ENCODE measurements at regions not wholly inside any gene's neighbourhood (a gene's known extent, or its start where the extent isn't known, plus 50 kb on each side); places are given as distances from the start of the nearest gene placed in this dataset.

DNA sequence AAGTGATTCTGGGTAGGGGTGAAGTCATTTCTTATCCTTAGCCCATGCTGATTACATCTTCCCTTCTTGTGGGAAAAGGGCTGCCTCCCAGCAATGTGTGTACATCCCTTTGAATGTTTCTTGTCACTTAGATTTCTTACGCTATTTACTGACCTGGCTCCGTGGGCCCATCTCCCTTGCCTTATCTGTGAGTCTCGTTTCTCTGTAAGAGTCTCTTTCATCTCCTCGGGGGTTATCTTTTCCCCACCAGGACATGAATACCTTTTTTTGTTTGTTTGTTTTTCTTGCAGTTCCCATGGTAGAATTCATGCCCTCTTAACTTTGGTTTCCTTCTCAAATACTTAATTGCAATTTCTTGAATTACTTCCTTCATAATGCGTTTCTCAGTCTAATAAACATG lies 107.7 kb downstream of the BAMBI start:
- no peak for DNase-seq

DNA sequence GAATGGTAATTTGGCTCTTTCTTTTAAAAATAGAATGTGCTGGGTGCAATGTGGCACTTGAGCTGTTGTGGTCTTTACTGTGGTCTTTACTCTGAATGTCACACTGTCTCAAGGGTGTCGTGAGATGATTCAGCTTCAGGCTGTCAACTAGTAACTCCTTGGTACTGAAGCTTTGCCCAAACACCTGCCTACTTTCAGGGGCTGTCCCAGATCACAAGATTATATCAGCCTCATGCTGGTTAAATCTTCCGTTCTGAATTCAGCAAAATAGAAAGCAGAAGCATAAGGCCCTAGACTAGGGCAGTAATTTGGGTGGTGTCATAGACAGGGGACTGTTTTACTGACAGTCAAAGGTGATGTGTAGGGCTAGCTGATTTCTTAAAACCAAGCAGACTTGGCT lies 110.9 kb downstream of the BAMBI start:
- no peak for DNase-seq

DNA sequence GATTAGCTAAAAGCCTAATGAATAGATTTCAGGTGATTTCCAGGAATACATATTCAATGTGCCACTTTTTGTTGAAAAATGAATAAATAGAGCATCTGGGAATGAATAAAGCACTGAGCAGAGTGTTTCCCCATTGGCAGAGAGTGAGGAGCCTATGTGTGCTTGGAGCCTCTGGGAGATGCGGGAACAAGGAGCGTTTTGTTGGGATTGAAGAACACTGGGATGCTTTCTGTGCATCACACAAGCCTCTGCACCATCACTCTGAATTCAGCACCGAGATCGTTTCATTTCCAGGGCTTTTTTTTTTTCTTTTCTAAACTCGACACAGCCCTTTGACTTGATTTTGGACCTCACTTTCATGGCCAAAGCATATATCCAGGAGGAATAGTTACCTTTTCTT lies 111.4 kb downstream of the BAMBI start:
- no peak for DNase-seq

DNA sequence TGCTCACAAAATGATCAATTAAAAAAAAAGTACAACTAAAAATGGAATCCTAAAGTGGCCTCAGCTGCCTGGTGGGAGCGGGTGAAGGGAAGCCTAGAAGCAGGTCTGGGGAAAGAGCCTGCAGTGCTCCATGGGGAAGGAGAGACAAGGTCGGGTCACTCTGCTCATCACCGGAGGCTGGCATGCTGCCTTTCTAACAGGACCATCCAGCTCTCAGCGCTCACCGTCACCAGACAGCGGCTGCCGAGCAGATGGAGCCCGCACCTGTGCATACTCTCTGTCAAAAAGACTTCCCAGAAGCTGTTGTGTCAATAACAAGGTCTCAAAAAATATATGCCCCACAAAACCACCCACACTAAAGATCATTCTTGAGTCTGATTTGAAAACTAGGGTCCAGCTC lies 112.8 kb downstream of the BAMBI start:
- DNase-seq: no peak

DNA sequence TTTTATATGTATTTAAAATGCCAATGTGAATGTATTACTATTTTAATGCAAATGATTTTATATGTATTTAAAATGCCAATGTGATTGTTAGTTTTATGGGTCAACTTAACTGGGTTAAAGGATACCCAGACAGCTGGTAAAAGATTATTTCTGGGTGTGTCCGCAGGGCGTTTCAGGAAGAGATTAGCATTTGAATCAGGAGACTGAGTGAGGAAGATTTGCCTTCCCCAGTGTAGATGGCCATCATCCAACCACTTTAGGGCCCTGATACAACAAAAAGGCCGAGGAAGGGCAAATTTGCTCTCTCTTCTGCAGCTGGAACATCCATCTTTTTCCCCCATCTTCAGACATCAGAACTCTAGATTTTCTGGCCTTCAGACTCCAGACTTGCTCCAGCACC lies 116.2 kb downstream of the BAMBI start:
- DNase-seq: no peak

DNA sequence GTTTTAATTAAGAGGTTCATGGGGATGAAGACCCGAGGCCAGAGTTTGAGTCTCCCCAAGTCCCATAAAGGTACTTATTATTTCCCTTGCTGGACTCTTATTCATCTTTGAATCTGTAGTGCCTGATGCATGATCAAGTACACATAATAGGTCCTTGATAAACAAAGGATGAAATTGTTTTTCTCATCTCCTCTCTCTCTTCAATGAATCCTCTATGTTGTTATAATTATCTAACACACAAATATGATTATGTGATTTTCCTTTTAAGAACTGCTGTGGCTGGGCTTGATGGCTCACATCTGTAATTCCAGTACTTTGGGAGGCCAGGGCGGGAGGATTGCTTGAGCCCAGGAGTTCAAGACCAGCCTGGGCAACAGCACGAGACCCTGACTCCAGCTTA lies 117.7 kb downstream of the BAMBI start:
- no peak for DNase-seq

DNA sequence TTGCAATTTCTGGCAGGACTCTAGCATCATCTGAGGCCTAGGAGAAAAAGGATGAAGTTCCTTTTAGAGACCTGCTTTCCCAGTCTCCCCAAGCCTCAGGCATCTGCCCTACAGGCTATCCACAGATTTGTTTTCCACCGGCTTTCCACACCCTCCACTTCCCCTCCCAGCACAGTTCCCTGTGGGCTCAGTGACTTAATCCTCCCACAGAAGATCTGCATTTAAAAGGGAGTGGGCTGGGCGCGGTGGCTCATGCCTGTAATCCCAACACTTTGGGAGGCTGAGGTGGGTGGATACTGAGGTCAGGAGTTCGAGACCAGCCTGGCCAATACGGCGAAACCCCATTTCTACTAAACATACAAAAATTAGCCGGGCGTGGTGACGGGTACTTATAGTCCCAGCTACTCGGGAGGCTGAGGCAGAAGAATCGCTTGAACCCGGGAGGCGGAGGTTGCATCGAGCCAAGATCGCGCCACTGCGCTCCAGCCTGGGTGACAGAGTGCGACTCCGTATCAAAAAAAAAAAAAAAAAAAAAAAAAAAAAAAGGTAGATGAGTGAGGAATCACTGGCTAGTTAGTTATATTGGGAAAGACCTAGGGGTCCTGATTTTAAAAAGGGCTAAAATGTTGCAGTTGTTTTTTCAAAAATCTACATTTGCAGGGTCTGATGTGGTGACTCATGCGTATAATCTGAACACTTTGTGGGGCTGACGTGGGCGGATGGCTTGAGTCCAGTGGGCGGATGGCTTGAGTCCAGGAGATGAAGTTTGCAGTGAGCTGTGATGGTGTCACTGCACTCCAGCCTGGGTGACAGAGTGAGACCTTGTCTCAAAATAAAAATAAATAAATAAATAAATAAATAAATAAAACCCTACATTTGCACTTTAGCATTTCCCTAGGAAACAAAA lies 119.5 kb downstream of the BAMBI start:
- DNase-seq: no peak

DNA sequence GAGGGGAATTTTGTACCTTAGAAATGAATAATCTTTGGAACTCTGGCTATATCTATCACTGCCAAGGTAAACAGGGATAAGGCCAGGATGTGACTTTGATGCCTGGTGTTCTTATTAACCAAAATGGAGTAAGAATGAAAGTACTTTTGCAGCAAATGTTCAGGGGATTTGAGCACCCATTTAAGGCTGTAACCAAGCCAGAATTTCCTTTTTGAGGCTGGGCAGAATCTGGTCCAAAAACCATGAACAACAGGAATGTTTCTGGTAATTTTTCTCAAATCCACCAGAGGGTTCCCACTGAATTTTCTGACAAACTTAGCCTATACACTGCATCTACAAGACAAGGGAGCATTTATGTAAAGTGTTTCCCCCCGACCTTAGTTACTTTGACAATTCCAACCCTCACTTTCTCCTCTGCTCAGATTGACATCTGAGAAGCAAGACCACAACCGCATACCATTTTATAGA lies 120.6 kb downstream of the BAMBI start:
- no peak for DNase-seq

DNA sequence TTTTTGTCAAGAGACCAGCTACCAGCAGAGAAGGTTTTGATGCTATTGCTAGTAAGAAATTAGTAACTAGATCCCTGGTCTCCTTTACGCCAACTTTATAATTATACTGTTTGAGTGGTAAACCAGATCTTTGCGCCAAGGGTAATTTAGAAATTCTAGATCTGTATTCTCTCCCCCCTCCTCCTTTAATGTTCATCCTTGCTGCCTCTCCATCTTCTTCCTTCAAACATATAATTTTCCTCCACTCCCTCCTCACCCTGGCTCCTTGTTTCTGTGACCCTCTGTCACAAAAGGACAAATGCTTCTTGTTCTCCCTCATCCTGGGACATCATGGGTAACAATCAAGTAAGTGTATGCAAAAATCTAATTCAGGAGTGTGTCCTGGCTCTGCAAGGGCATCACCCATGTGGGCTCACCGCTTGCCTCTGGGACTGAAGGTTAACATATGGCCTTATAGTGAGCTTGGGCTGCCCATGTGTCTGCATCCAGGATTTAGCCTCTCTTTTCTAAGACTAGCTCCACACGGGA lies 121.2 kb downstream of the BAMBI start:
- no peak for DNase-seq

DNA sequence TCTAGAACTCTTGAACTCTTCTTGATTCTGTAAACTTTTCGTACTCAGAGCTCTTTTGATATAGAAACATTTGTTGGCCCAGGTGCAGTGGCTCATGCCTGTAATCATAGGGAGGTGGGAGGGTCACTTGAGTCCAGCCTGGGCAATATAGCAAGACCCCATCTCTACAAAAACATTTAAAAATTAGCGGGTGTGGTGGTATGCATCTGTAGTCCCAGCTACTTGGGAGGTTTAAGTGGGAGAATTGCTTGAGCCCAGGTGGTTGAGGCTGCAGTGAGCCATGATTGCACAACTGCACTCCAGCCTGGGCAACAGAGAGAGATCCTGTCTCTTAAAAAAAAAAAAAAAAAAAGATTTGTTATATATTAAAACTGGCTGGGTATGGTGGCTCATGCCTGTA lies 121.6 kb downstream of the BAMBI start:
- DNase-seq: no peak

DNA sequence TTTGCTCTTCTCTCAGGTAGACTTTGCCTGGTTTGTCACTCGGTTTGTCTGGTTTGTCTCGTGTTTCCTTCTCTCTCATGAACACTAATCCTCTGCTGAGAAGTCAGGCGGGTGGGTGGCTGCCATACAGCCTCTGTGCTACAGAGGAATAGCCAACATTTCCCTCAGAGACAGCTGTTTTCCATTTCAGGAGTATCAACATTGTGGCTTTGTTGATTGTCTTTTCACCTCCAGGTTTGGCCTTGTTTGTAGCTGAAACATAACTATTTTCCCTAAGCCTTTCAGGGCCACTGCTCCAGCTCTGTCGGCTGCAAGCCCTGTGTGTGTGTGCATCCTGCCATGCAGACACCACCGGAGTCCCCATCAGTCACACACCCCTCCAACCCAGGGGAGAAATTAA lies 122.8 kb downstream of the BAMBI start:
- no peak for DNase-seq

DNA sequence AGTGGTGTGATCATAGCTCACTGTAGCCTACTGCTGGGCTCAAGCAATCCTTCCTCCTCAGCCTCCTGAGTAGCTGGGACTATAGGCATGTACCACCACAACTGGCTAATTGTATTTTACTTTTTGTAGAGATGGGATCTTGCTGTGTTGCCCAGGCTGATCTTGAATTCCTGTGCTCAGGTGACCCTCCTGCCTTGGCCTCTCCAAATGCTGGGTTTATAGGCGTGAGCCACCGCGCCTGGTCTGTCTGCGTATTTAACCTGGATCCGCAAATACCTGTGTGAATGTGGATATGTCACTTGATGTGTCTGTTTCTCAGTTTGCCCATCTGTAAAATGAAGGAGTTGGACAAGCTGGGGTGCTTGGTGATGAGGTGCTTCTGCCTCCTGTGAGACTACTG lies 123.9 kb downstream of the BAMBI start:
- DNase-seq: no peak

DNA sequence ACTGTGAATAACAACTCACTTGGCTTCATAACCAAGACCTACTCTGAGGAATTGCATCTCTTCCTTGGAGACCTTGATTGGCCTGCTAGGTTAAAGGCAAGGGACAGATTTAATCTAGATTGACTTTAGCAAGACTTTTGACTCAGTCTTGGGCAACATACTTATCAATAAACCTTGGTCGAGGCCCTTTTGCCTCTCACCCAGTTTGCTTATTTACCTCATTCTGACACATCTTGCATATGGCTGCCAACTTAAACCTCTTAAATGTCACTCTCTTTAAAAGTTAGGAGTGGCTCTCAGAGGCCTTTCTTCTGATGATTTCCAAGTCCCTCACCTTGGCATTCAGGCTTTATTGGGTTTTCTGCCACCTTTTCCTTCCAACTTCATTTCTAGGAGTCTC lies 124.5 kb downstream of the BAMBI start:
- no peak for DNase-seq

DNA sequence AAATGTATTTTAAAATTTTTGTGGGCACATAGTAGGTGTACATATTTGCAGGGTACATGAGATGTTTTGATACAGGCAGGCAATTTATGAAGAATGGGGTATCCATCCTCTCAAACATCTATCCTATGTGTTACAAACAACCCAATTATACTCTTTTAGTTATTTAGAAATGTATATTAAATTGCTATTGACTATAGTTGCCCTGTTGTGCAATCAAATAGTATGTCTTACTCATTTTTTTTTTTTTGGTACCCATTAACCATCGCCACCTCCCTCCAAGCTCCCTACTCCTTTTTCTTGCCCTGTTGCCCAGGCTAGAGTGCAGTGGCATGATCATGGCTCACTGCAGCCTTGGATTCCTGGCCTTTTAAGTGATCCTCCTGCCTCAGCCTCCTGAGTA lies 128.1 kb downstream of the BAMBI start:
- no peak for DNase-seq

DNA sequence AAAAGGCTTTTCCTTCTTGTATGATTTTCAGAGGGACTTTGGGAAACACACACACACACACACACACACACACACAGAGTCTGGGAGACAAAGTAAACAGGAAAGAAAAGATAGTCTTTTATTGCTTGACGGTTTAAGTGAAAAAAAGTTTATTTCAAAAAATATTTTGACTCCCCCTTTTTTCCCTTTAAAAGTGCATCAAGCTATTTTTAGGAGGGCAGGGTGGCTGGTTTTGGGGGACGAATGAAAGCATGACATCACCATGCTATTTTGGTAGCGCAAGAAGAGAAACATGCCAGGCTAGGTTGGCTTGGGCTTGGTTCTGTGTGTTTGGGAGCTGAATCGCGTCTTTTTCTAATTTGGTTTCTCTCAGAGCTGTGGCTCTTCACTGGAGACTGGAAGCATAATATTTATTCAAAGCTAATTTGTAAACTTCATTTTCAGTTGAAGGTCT lies 129.2 kb downstream of the BAMBI start:
- DNase-seq: no peak

DNA sequence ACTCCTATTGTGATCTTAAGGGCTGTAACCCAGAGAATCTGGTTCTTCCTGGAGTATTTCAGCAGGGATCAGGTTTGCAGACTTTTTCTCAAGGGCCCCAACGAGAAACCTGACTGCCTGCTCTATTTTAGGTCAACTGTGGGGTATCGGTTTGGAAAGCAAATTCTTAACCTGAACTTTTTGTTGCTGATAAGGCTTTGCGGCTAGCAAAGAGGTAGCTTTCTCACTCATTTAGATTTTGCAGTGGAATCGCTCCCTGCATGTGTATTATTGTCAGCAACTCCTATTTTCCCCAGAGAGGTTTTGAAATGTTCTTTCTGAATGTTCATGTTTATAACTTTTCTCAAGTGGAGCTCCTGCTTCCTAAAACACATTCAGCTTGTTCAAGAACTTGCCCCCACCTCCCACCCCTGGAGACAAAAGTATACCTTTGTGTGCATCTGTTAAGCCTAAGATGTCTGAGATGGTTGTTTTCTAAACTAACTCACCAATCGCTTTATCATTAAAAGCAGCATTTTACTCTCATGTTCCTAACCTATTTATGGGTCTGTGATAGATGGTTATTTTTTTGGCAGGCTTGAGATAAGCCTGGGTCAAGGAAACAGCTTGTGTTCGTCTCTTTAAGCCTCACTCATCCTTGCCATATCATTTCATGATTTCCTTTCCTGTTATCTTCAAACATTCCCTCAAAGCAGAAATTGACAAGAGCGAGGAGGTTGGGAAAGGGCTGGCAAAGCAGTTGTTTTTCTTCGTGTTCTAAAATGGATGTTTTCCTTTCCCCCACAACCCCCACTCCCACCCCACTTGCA lies 129.8 kb downstream of the BAMBI start:
- no peak for DNase-seq

DNA sequence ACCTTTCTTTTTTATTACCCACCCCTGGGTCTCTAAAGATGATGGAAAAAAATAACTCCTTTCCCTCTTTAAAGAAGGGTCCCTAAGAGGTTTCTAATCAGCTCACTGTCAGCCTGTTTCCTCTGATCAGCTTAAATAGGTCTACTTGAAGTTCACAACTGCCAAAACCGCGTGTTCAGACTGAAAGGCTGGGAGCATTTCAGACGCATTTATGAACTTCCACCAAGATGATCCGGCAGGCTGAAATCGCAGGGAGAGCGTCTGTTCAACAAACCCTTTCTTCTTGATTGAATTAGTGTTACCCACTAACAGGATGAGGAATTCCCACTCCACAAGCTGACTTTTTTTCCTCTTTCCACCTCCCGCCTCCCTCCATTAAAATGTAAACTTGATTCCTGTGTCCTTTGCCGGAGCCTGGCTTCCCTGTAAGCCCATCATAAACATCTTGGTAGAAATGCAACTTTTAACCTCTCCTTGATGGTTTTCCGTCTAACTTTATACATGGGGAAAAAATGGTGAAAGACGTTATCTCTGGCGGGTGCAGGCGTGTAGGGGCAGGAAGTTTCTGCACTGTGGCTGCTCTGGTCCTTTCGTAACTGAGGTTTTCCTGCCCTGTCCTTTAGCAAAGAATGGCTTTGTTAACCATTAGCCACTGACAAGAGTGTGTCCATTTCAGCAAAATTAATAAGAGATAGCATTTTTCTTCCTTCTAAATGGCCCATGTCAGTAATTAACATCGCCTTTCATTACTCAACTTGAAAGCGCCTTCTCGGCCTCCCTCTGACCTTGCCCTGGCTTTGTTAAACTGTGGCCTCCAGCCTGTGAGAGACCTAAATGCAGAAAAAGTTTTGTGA lies 130.7 kb downstream of the BAMBI start:
- DNase-seq: no peak

DNA sequence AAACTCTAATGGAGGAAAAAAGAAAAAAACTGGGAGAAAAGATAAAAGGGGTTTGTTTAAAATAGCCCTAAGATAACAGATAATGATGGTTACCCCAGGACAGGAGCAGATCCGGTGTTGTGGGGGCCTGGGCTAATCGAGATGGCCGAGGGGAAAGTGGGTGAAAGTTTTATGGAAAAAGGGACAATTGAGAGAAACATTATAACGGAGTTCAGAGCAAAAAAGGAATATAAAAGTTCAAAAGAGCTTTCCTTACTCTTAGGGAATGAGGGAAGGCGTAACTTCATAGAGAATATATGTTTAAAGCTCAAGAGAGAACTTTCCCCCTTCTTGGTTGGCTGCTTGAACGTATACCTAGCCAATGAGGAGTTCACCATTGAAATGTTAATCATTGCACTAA lies 131.4 kb downstream of the BAMBI start:
- no peak for DNase-seq

DNA sequence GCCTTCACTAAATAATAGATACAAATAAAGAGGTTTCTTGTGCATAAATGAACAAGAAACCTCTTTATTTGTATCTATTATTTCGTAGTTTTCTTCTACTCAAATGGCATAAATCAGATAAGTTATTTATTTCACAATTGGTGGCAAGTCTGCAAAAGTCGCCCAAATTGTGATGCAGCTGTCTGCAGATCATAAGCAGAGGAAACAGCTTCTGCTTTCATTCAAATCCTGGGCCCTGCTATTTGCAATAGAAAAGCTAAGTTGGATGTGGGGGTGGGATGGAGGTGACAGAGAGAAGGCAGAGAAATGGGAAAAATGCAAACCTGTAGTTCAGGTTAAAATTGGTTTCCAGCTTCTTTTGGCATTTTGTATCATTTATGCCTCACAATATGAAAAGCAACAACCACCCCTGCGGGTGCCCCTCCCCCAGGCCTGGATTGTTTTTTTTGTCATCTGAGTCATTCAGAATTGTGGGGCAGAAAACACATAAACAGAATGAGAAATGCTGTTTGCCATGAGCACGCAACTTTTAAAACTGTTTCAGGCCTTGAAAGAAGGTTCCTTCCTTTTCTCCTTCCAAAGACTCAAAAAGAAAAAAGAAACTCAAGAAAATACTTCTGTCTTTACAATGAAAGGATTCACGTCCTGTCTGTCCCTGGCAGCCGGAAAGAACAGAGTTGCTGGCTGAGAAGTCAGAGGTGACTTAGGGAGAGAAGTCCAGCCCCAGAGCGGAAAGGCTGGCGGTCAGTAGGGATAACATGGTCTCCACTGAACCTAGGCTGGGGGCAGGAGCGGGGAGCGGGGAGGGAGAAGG lies 132.9 kb downstream of the BAMBI start:
- no peak for DNase-seq

DNA sequence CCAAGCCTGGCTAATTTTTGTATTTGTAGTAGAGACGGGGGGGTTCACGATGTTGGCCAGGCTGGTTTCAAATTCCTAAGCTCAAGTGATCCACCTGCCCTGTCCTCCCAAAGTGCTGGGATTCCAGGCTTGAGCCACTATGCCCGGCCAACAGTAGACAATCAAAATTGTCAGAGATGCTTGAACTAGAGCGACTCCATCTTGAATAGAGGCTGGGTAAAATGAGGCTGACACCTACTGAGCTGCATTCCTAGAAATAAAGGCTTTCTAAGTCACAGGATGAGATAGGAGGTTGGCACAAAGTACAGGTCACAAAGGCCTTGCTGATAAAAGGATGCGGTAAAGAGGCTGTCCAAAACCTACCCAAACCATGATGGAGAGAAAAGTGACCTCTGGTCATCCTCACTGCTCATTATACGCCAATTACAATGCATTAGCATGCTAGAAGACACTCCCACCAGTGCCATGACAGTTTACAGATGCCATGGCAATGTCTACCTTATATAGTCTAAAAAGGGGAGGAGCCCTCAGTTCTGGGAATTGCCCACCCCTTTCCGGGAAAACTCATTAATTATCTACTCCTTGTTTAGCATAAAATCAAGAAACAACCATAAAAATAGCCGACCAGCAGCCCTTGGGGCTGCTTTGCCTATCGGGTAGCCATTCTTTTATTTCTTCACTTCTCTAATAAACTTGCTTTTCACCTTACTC lies 134.5 kb downstream of the BAMBI start:
- DNase-seq: no peak
